ENCODE measurements at regions not wholly inside any gene's neighbourhood (a gene's known extent, or its start where the extent isn't known, plus 50 kb on each side); places are given as distances from the start of the nearest gene placed in this dataset.

DNA sequence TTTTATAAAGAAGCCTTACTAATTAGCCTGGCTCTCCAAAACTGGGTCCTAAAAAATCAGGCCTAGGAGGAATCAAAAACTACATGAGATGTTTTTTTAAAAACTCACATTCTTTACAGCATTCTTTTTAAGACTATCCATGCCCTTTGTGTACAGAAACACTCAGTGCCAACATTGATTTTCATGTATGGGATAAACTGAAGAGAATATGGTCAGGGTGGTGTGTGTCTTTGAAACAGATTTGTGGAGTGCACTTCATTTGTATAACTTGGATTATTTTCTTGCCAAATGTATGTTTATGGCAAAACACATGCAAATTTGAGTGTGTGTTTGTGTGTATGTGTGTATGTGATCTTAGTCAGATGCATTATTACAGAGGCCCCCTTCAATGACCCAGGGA, 283.6 kb upstream of the ATP5MC3 start:
- no peak for DNase-seq (ENCODE audit: low read depth, low spot score)

DNA sequence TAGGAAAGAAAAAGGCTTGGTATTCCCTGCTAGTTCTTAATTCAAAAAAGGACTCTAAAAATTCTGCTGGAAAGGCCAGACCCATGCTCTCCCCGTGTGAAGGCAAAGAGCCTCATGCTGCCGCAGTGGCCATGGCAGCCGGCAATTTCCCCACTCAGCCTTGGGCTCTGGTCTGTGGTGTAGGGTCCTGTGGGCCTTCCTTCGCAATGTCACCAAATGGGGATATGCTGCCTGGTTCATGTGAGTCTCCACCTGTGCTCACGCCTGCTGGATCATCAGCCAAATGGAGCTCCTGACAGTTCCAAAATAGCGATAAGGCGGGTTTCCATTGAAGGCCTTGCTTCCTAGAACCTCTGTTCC, 282.8 kb upstream of the ATP5MC3 start:
- DNase-seq (ENCODE audit: low read depth, low spot score), result no peak

DNA sequence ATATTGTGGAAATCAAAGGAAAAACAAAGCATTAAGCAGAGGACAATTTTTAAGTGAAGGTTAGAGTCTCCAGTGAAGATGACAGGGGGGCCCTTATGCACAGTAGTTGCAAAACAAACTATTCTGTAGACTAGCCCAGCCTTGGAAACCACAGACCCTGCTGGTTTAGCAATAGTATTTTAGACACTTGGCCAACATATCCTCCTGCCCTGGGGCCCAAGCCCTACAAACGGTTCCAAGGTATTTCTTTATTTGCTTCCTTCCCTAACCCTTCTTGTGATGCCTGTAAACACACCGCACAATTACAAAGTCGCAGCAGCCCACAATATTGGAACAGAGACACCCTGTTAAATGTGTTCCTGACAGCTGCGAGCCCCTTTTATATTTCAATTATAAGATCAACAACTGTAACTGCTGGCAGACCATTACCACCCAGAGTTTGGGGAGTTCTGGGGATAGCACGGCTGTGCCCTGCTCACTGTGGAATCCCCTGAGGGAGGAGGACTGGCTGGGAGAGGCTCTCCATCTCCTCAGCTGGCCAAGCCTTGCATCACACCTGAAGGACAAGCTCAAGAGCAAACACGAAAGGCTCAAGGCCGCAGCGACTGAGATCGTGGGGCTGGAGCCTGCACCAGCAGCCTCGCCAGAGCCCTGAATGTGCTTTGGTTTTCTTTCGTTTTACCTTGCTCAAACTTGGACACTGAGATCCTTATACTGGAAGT, 282.2 kb upstream of the ATP5MC3 start:
- no peak for DNase-seq (ENCODE audit: low read depth, low spot score)

DNA sequence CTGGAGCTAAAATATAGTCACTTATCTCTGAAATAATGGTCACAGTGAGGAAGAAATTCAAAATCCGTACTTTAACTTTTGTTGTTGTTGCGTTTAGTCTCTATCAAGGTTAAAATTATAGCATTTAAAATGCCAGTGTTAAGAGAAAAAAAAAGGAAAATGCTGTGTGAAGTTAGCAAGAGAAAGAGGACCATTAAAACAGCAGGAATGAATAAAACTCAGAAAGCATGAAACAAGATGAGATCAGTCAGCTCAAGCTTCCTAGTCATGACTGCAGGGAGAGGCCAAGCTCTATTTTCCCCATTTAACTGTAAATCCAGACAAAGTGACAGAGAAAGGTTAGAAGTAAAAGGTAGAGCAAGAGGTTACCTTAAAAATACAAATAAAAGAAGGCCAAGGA, 281.7 kb upstream of the ATP5MC3 start:
- DNase-seq (ENCODE audit: low read depth, low spot score), result no peak

DNA sequence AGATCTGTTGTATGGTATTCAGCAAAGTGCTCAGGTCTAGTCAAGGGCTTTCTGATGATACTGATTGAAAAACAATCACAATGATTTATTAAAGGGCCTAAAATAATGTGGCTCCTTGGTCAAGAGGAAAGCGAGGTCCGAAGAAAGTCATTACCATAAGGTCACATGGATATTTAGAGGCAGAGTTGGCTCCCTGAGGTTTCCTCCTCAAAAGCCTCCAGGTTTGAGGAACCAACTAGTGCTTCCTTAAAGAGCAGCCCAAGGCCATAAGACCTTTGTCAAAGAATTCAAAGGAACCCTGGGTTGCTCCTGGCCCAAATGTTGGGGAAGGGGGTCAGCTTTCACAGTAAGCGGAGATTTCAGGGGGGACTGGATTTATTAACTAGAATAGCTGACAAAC, 280.7 kb upstream of the ATP5MC3 start:
- no peak for DNase-seq (ENCODE audit: low read depth, low spot score)

DNA sequence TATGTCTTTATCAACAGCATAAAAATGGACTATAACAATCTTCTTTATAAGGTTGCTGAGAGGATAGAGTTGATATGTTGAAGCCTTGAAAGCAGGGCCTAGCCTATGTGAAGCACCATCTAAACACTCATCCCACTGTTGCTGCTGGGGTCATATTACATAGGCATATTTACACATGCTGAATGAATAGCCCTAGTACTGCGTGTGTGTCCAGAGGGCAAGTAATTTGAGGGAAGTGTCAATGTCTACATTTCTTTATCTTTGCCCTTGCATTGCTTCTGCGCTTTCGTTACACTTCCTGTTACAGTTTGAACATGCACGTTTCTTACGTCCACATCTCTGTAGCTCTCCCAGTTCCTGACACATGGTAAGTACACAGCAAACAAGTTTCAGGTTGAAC, 280.3 kb upstream of the ATP5MC3 start:
- no peak for DNase-seq (ENCODE audit: low read depth, low spot score)

DNA sequence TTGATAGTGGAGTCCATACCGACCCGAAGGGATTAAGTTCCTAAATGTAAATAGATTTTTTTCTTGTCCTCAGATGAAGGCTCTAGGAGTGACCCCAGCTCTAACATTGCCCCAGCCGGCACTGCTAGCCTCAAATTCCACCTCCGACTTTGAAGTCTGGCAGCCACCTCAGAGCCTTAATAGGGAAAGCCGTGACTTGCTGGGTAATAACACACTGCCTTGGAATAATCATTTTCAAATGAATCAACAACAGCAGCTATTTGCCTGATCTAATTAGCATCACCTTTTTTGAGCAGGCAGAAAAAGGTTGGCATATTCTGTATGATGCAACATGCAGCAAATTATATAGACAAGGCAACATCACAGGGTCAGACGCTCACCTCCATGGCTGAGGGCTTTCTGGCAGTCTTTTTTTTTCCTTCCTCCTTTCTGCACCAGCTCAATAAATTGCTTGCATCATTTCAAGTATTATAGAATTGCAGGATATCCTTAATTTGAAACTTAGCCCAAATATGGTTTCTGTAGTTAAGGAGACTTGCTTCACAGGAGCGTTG, 276.5 kb upstream of the ATP5MC3 start:
- DNase-seq (ENCODE audit: low read depth, low spot score), result no peak

DNA sequence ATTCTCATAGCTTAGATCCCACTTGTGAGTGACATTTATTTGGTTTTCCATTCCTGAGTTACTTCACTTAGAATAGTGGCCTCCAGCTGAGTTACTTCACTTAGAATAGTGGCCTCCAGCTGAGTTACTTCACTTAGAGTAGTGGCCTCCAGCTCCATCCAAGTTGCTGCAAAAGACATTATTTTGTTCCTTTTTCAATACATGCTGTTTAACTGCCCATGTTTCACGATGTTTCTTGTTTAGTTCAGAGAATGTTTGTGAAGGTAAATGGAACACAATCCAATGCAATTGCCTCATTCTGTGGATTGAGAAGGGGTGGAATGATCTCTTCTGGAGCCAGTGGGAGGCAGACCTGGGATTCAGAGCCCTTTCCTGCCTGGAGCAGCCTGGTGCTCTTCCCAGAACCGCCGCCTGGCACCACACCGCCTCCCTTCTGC, 273.5 kb upstream of the ATP5MC3 start:
- DNase-seq (ENCODE audit: low read depth, low spot score), result no peak

DNA sequence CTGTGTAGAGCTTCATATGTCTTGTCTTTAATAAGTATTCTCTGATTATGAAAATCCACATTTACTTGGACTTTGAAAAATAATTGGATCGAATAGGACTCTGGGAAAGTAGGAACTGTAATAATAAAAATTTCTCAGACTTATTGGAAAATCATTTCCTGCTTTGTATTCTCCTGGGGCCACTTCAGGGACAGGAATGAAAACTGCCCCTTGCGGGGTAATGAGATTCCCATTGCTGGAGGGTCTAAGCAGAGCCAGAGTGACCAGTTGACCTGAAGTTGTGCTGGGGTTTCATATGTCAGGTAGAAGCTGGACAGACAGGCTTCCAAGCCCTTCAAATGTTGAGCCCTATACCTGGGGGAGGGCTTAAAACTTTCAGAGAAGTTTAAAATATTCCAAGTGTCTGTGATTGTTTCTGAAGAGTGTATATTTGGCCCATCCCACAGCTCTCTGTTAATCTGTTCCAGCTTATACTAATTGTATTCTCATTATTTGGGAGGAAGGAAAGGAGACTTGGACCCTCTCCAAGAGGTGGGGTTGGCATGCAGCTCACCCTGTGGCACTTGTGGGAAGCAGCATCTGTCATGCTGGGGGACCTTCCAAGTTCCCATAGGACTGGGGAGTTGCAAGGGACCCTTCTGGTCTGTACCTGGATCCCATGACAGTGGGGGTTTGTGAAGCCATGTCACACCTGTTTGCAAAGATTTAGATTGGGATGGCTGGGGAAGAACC, 268.7 kb upstream of the ATP5MC3 start:
- DNase-seq (ENCODE audit: low read depth, low spot score), result no peak

DNA sequence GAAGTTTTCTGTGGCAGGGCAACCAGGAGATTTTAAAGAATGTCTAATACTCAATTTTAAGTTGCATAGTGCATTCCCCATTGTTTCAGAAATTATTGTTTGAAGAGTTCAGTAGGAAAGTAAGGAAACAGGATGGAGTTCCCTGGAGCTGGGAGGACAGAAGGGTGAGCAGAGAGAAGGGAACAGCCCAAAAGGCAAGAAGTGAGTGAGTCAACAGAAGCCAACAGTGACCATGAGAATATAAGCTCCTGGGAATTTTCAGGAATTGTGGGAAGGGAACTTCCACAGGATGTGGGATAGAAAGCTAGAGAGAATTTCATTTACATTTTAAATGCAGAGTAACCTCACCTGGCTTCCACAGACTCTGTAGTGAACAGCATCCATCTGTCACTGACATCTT, 268.1 kb upstream of the ATP5MC3 start:
- DNase-seq (ENCODE audit: low read depth, low spot score), result no peak

DNA sequence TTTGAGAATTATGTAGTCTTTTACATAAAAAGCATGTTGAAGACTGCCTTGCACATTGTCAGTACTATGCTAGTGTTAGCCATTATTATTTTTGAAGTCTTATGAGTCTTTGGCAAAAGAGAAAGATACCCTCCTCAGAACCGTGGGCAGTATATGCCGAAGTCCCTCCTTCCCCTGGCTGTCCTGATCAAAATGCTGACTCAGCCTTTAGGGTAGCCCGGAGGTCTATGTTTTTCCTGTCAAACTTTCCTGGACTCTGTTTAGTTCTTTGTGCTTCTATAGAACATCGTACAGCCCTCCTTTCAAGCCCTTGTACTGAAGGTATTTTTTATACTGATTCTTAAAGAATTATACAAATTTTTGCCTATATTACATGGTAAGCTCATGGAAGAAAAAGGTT, 264.7 kb upstream of the ATP5MC3 start:
- no peak for DNase-seq (ENCODE audit: low read depth, low spot score)

DNA sequence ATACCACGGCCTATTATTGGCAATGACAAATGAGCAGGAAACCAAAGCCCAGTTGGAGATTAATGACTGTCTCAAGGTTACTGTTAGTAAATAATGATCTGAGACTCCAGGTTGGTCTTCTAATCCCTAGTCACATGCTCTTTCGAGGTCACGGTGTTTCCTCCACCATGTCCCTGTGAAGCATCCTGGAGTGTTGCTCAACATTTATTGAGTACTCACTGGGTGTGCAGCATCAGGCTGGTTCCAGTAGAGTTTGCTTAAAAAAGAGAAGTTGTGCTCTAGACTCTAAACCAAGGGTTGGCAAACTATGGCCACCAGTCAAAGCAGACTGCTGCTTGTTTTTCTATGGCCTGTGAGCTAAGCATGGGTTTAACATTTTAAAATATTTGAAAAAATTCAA, 263.8 kb upstream of the ATP5MC3 start:
- no peak for DNase-seq (ENCODE audit: low read depth, low spot score)

DNA sequence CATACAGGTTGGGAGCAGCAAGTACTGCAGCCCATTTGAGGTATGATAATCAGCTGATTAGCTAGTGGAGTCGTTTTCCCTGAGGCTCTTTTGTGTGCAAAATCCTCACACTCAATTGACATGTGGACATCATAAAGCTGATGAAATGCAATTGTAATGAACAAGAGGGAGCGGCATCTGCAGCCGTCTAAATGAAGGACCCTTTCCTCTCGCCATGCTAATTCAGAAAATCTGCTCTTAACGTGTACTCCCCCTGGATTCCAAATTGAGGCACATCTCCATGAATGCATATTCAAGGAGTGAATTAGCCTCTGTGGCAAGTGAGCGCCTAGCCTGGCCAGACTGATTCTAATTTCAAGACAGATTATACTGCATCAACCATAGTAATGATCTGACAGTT, 260.9 kb upstream of the ATP5MC3 start:
- DNase-seq (ENCODE audit: low read depth, low spot score), result no peak

DNA sequence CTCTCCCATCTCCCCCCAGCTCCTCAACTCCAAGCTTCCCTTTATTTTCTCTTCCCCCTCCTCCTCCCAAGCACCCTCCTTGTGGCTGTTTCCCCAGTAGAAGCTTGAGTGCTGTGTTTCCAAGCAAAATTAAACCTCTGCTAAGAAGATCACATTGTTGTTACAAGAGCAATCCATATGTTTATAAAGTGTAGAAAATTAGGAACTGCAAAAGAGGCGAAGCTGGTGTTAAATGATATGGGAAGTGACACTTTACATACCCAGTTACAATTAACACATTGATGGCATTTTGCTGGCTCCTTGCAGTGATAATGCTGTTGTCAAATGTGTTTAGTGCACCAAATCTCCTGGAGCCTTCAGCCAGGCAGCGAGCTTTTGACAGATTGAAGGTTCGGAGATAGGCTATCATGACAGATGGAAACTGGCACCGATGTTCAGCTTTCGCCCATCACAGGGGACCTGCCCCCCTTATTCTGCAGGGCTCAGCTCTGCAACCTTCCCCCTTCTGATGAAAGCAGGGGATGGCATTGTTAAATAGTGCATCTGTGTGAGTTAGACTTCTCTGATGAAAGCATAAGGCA, 259.8 kb upstream of the ATP5MC3 start:
- no peak for DNase-seq (ENCODE audit: low read depth, low spot score)

DNA sequence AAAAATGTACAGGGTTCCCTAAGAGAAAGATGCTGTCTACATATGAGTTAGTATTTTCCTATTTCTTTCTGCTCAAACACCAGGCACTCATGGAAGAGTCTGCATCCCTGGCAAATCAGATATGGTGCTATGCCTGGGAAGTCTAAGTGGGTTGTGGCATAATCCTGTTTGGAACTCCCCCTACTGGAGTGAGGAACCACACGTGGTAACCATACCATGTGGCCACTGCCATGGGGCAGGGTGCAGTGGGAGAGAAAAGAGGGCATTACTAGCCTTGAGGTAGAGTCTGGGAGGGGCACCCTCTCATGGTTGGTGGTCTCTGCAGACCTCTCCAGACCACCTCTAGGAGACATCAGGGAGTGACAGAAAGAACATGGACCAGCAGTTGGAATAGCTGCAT, 257.9 kb upstream of the ATP5MC3 start:
- DNase-seq (ENCODE audit: low read depth, low spot score), result no peak

DNA sequence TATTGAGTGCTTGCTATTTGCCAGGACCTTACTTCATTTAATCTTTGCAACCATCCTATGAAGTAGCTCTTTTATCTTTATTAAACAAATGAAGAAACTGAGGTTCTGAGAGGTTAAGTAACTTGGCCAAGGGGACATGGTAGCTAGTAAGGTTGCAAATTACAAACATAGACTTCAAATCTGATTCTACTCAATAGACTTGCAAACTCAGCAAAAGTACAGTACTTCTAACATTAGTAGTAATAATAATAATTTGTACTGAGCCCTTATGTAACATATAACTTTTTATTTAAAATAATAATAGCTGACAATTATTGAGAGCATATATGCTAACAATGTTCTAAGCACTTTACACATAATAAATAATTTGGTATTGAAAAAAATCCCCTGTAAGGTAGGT, 255.7 kb upstream of the ATP5MC3 start:
- DNase-seq (ENCODE audit: low read depth, low spot score), result no peak

DNA sequence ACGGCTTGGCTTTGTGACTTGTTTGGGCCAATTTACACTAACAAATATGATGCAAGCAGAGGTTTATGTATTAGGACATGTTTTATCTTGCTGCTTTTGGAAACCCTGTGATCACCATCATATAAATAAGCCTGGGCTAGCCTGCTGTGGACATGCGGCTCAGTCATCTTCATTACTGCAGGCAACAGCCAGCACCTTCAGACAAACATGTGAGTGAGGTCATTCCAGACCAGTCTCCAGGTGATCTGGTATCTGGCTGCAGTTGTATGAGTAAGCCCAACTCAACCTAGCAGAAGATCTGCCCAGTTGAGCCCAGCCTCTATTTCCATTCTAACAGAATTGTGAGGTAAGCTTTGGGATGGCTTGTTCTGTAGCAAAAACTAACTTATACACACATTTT, 254.6 kb upstream of the ATP5MC3 start:
- DNase-seq (ENCODE audit: low read depth, low spot score), result no peak

DNA sequence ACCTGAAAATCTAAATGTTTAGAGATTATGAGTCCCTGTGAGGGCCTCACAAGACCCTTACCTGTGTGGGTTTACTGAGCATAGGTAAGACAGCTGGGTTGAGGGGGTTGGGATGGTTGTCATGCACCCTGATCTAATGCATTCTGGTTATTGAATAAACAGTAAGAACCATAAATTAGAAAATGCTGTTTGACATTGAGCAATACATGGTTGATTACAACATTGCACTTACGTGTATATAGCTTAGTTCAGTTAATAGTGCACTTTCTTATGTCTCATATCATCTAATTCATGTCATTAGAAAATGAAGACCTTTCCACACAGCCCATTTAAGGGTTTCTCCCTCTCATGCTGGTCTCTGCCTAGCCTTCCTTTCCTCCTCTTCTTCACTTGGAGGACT, 253.5 kb upstream of the ATP5MC3 start:
- no peak for DNase-seq (ENCODE audit: low read depth, low spot score)

DNA sequence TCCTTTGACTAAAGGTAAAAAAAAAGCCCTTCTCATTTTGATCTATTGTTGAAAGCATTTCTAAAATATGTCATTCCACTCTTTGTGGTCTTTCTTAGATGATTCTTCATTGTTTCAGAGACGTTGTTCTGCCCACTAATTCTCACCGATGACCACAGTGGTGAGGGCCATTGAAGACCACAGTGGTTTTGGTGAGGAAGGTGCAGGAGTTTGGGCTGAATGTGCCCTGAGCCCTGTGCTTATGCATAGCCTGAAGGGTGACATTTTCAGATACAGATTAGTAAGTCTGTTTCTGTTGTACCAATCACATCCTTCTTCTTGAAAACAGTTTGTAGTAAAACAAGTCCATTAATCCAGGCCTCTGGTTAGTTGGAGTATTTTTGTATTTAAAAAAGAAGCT, 251.3 kb upstream of the ATP5MC3 start:
- DNase-seq (ENCODE audit: low read depth, low spot score), result no peak

DNA sequence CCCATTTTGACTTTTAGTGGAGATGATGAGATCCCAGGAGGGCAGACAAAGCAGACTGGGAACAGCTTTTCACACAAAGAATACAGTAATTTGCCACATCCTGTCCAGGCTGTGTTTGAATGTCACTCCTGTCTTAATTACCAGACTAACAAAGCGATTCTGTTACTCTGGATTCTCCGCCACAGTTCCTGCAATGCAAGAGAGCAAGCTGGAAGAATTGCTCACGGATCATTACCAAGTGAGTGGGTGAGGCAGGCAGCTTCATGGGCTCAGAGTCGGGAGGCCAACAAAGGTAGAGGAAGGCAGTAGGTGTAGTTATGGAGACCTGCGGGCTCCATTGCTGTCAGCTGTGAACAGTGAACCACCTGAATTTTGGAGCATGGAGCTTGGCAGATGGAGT, 250.5 kb upstream of the ATP5MC3 start:
- DNase-seq (ENCODE audit: low read depth, low spot score), result no peak

DNA sequence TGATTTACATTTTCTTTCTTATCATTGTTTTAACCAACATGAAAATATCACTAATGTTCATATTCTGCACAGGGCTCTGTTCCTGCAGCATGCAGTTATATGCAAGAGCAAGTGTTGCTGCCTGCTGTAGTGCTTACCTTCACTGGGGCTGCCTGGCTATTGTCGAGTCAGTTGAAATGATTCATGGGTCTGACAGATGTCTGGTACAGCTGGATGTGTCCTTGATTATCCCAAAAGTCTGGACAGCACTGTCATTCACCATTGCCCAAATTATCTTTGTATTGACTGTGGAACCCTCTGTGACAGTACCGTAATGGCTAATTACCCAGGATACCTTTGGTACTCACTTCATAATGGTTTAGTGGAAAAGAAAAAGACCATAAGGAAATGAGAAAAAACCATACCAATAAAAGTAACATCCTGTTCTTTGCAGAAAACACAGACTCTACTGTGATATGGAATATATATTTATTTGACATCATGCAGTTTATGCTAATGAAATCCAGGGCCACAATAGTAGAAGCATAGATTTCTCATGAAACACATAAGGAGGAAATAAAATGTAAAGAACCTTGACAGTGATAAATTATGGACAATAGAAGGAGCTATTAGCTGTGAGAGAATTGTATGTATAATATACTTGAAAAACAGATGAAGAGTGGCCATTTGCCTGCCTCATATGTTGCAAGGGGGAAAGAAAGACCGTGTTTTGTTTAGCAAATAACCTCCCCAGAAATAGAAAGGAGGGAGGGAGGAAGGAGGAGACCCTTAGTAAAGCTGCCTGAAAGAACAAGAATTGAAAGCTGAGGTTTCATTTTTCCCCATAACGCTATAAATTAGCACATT, 249.8 kb upstream of the ATP5MC3 start:
- no peak for DNase-seq (ENCODE audit: low read depth, low spot score)

DNA sequence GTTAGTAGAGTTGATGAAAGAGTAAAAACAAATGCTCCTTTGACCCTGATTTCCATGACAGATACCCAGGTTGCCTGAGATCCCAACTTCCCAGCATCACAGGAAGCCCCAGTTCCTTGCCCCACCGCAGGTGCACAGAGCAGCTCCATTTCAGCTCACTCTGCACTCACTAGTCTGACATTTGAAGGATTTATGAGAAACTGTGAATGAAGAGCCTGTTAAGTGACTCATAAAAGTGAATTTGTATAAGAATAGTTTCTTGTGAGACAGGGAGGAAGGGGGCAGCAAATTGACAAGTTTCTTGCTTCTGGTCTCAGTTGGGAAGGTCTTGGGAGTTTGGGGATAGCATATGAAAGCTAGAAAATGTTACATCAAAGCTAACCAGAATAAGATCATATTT, 248.7 kb upstream of the ATP5MC3 start:
- no peak for DNase-seq (ENCODE audit: low read depth, low spot score)

Data from brain pericyte (primary cell).